ENCODE measurements at regions not wholly inside any gene's neighbourhood (a gene's known extent, or its start where the extent isn't known, plus 50 kb on each side); places are given as distances from the start of the nearest gene placed in this dataset.

DNA sequence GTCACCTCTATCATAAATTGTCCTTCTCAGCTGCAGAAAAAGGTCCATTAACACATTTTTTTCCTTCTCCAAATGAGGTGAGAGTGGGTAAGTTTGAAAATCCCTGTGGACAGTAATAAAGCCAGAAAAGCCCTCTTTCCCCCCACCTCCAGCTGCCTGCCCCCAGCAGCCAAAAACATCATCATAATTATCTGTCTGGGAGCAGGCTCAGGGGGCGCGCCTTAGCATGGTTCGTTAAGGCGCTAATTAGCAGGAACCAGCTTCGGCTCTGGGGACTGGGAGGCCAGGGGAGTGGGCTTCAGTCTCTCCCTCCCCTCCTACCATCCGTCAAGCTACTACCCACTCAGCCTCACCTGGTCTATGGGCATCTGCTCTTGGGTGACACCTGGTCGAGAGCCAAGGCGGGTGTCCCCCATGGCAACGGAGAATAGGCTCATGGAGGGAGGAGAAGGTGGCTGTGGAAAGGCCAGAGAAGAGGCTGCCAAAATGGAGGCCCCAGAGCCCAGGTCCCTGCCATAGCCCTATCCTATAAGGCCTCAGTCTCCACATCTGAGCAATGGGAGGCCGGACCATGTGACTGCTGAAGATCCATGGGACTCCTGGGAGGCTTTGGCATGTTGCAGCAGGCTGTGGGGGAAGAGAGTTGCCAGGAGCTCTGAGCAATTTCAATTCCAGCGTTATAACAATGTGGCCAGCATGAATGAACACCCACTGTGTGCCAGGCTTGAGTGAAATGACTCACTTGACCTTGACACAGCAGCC, 140.1 kb upstream of the LINGO1 start:
- FAIRE-seq (no peak), DNase-seq (ENCODE audit: low read depth) (no peak)
- no peak overlapping the region for H3K4me3 ChIP-seq (ENCODE audit: low read depth, low read length)
- TF ChIP-seq, protein P1, sequence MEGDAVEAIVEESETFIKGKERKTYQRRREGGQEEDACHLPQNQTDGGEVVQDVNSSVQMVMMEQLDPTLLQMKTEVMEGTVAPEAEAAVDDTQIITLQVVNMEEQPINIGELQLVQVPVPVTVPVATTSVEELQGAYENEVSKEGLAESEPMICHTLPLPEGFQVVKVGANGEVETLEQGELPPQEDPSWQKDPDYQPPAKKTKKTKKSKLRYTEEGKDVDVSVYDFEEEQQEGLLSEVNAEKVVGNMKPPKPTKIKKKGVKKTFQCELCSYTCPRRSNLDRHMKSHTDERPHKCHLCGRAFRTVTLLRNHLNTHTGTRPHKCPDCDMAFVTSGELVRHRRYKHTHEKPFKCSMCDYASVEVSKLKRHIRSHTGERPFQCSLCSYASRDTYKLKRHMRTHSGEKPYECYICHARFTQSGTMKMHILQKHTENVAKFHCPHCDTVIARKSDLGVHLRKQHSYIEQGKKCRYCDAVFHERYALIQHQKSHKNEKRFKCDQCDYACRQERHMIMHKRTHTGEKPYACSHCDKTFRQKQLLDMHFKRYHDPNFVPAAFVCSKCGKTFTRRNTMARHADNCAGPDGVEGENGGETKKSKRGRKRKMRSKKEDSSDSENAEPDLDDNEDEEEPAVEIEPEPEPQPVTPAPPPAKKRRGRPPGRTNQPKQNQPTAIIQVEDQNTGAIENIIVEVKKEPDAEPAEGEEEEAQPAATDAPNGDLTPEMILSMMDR (IDR thresholded peaks at IDR 0.05; ENCODE audit: insufficient read depth, low read length, severe bottlenecking) = no peak
- no peaks in the 10 kb centered on the region for H3K27me3 ChIP-seq (ENCODE audit: control insufficient read depth, insufficient read depth, low read length)
- no peaks in the 10 kb centered on the region for H3K36me3 ChIP-seq (ENCODE audit: control insufficient read depth, insufficient read depth, low read length)

DNA sequence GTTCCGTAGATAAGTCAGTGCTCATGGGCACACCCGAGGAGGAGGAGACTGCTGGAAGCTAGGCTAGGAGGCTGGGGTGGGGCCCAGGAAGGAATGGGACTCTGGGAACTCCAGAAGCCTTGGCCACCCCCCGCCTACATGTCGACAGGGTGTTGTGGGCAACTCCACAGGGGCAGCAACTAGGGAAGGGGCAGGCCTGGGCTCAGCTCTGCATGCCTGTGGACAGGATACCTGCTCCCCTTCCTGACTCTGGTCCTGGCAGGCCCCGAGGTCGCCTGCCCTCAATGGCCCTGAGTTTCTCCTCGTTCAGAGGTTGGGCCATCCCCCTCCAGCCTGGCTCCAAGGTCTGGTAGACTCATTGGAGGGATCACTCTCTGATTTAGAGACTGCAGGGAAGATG, 138.9 kb upstream of the LINGO1 start:
- TF ChIP-seq, protein P1 (IDR thresholded peaks at IDR 0.05; ENCODE audit: insufficient read depth, low read length, severe bottlenecking) = no peak
- DNase-seq (ENCODE audit: low read depth) (no peak), FAIRE-seq (no peak)
- Histone ChIP-seq H3K36me3 (ENCODE audit: control insufficient read depth, insufficient read depth, low read length) (no peaks in the 10 kb centered on the region), H3K27me3 (ENCODE audit: control insufficient read depth, insufficient read depth, low read length) (no peaks in the 10 kb centered on the region), H3K4me3 (ENCODE audit: low read depth, low read length) (no peak overlapping the region)

DNA sequence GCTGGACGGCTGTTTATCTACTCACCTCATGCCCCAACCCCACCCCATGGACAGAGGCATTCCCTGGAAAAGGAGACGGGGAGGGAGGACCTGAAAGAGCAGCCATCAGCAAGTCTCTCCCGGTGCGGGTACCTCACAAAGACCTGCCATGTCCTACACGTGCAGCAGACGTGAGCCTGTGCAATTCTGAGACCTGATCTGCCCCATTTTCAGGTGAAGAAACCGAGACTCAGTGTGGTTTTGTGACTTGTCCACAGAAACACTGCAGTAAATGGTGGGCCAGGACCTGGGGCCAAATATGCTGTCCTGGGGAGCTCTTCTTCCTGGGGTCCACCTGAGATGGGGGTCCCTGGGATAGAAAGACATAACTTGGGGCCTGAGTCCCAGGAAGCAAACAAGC, 137.0 kb upstream of the LINGO1 start:
- no peak for FAIRE-seq
- no peaks in the 10 kb centered on the region for H3K36me3 ChIP-seq (ENCODE audit: control insufficient read depth, insufficient read depth, low read length)
- no peak for DNase-seq (ENCODE audit: low read depth)
- H3K4me3 ChIP-seq (ENCODE audit: low read depth, low read length) = no peak overlapping the region
- TF ChIP-seq, protein P1 (IDR thresholded peaks at IDR 0.05; ENCODE audit: insufficient read depth, low read length, severe bottlenecking) = no peak
- no peaks in the 10 kb centered on the region for H3K27me3 ChIP-seq (ENCODE audit: control insufficient read depth, insufficient read depth, low read length)

DNA sequence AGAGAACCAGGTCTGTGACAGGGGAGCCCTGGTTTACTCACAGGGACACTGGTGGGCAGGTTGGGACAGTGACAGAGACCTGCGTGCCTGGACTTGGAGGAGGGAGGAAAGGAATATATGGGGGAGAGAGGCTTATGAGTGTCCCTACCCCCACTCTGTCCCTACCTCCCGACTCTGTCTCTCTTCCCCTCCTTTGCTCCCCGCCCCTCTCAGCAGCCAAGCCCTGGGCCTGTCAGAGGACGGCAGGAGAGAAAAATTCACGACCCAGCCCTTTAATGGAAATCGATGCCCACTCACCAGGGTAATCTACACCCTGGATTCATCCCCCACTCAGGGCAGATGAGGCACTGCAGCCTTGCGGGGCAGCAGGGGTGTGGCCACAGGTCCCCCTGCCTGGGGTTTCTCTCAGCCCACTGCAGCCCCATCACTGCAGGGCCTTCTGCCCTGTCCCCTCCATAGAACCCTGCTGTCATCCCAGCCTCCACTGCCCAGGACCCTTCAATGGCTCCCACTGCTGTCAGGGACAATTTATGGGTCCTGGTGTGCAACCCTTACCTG, 135.9 kb upstream of the LINGO1 start:
- Histone ChIP-seq H3K36me3 (ENCODE audit: control insufficient read depth, insufficient read depth, low read length) (no peaks in the 10 kb centered on the region), H3K4me3 (ENCODE audit: low read depth, low read length) (no peak overlapping the region), H3K27me3 (ENCODE audit: control insufficient read depth, insufficient read depth, low read length) (peaks cover 2% of the 10 kb centered on the region)
- FAIRE-seq (no peak), DNase-seq (ENCODE audit: low read depth) (no peak)
- TF ChIP-seq, protein P1 (IDR thresholded peaks at IDR 0.05; ENCODE audit: insufficient read depth, low read length, severe bottlenecking) = no peak

DNA sequence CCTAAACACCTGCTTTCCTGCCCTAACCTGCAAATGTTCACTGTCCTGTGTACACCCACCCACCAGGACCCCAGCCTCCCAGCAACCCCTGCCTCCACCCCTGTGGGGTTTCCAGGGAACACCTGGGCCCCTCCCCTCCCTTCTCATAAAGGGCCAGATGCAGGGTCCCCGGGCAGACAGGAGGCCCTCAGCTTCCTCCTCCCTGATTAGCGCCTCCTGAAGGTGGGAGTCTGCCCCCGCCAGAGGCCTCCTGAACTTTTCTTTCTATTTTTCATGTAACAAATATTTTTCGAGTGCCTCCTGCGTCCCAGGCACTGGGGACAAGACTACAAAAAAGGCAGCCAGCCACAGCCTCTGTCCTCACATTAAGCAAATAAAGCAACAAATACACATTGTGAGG, 135.4 kb upstream of the LINGO1 start:
- Histone ChIP-seq H3K4me3 (ENCODE audit: low read depth, low read length) (no peak overlapping the region), H3K36me3 (ENCODE audit: control insufficient read depth, insufficient read depth, low read length) (no peaks in the 10 kb centered on the region), H3K27me3 (ENCODE audit: control insufficient read depth, insufficient read depth, low read length) (peaks cover 2% of the 10 kb centered on the region)
- TF ChIP-seq, protein P1 (IDR thresholded peaks at IDR 0.05; ENCODE audit: insufficient read depth, low read length, severe bottlenecking) = no peak
- FAIRE-seq (no peak), DNase-seq (ENCODE audit: low read depth) (no peak)
